ENCODE measurements at regions not wholly inside any gene's neighbourhood (a gene's known extent, or its start where the extent isn't known, plus 50 kb on each side); places are given as distances from the start of the nearest gene placed in this dataset.

- TF ChIP-seq CTCF (IDR thresholded peaks at IDR 0.05): no peak
- TF ChIP-seq EP300 (IDR thresholded peaks at IDR 0.05): no peak
- no peak for TF ChIP-seq POLR2A (IDR thresholded peaks at IDR 0.05)
- no peak for TF ChIP-seq POLR2AphosphoS5 (IDR thresholded peaks at IDR 0.05)
These were observed 117.7 kb downstream of the USP22 start for GRCh38 chr17:20925091-20925490.

Measured in stomach (tissue), 4 donors.